ENCODE measurements at regions not wholly inside any gene's neighbourhood (a gene's known extent, or its start where the extent isn't known, plus 50 kb on each side); places are given as distances from the start of the nearest gene placed in this dataset.
A peak's percentile ranks its signal among the peaks of the same experiment; 100 is the strongest.

DNA sequence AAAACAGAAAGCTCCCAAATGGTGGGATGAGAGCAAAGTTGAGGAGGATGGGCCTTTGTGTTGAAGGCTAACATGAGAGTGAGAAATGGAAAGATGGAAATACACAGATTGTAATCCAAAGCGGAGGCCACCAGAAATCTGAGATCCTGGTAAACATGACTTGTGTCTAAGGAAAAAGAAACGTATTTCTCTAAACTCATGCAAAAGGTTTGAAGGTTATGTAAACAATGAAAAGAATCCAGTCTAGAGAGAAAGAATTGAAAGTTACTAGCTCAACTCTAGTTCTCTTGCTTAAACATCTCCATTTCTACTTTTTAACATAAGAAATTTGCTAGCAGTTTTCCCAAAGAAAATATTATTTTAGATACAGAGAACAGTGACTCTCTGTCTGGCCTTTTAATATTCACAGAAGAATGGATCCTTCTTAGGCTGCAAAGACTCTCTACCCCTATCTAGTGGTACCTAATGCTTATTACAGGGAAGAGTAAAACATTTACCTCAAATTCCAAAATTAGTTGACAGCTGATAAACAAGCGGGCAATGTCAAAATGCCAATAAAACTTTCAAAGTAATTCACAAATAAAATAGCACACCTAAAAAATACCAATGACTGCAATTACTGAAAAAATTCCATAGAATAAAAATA, 75.8 kb upstream of the SOX5 start:
- Histone ChIP-seq H3K79me2 (ENCODE audit: control insufficient read depth, insufficient read depth, low read length) (no peaks in the 10 kb centered on the region), H3K4me3 (ENCODE audit: control insufficient read depth in 2 of 3, extremely low read depth in 1 of 3, insufficient read depth in 2 of 3, low read depth in 1 of 3, low read length in 3 of 3) (no peak overlapping the region), H3K36me3 (ENCODE audit: control insufficient read depth in 2 of 2, extremely low read depth in 1 of 2, insufficient read depth in 2 of 2, low read length in 2 of 2) (no peaks in the 10 kb centered on the region), H4K20me1 (ENCODE audit: control insufficient read depth, extremely low read depth, insufficient read depth, low read length) (no peaks in the 10 kb centered on the region), H3K27me3 (ENCODE audit: control insufficient read depth, extremely low read depth, insufficient read depth, low read length) (no peaks in the 10 kb centered on the region), H3K4me2 (ENCODE audit: control insufficient read depth, extremely low read depth, insufficient read depth, low read depth, low read length) (no peak overlapping the region), H3K9me1 (ENCODE audit: control insufficient read depth, extremely low read depth, insufficient read depth, low read length) (no peaks in the 10 kb centered on the region), H3K9me3 (ENCODE audit: control insufficient read depth, low read depth, low read length) (no peaks in the 10 kb centered on the region), H3K27ac (ENCODE audit: control insufficient read depth, insufficient read depth, low read length) (no peak overlapping the region), H3K9ac (ENCODE audit: control insufficient read depth, extremely low read depth, insufficient read depth, low read length) (no peak overlapping the region), H3K4me1 (ENCODE audit: control insufficient read depth, extremely low read depth, insufficient read depth, low read length) (no peaks in the 10 kb centered on the region), H2AFZ (ENCODE audit: control insufficient read depth, low read length) (no peak overlapping the region)
- TF ChIP-seq EZH2 (IDR thresholded peaks at IDR 0.05; ENCODE audit: low read length), result no peak
- TF ChIP-seq, protein P1, sequence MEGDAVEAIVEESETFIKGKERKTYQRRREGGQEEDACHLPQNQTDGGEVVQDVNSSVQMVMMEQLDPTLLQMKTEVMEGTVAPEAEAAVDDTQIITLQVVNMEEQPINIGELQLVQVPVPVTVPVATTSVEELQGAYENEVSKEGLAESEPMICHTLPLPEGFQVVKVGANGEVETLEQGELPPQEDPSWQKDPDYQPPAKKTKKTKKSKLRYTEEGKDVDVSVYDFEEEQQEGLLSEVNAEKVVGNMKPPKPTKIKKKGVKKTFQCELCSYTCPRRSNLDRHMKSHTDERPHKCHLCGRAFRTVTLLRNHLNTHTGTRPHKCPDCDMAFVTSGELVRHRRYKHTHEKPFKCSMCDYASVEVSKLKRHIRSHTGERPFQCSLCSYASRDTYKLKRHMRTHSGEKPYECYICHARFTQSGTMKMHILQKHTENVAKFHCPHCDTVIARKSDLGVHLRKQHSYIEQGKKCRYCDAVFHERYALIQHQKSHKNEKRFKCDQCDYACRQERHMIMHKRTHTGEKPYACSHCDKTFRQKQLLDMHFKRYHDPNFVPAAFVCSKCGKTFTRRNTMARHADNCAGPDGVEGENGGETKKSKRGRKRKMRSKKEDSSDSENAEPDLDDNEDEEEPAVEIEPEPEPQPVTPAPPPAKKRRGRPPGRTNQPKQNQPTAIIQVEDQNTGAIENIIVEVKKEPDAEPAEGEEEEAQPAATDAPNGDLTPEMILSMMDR (optimal IDR thresholded peaks at IDR 0.05 in 1 of 3, IDR thresholded peaks at IDR 0.05 in 1 of 3, conservative IDR thresholded peaks at IDR 0.05 in 1 of 3; ENCODE audit: extremely low read depth in 1 of 3, insufficient read depth in 2 of 3, low read length in 3 of 3), result peak in 2 of 3 experiments; percentile 46 to 55
- DNase-seq (ENCODE audit: low read depth, low spot score) (no peak), FAIRE-seq (no peak)
- dilution Hi-C loops (cut with MboI; ENCODE audit: extremely low pct_ligation_motif_present, low sequenced_read_pairs), result no loop called here

DNA sequence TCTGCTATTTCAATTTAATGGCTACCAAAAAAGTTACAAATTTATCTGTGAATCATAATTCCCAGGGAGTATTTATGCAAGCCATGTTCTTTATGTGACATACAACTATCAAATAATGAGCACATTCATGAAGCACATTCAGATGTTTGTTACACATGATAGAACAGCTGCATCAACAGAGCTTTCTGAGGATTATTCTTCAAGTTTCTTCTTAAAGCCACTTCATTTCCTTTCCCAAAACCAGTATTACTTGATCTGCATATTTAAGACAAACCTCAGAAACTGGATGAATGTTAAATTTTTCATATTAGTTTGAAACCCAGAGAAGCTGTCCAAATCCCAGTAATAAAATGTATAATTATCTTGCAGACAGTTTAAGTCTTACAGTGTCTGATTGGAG, 73.6 kb upstream of the SOX5 start:
- Histone ChIP-seq H3K27ac (ENCODE audit: control insufficient read depth, insufficient read depth, low read length) (no peak overlapping the region), H3K4me3 (ENCODE audit: control insufficient read depth in 2 of 3, extremely low read depth in 1 of 3, insufficient read depth in 2 of 3, low read depth in 1 of 3, low read length in 3 of 3) (no peak overlapping the region), H3K9me1 (ENCODE audit: control insufficient read depth, extremely low read depth, insufficient read depth, low read length) (no peaks in the 10 kb centered on the region), H3K36me3 (ENCODE audit: control insufficient read depth in 2 of 2, extremely low read depth in 1 of 2, insufficient read depth in 2 of 2, low read length in 2 of 2) (no peaks in the 10 kb centered on the region), H3K4me1 (ENCODE audit: control insufficient read depth, extremely low read depth, insufficient read depth, low read length) (no peaks in the 10 kb centered on the region), H2AFZ (ENCODE audit: control insufficient read depth, low read length) (no peak overlapping the region), H3K9me3 (ENCODE audit: control insufficient read depth, low read depth, low read length) (no peaks in the 10 kb centered on the region), H3K4me2 (ENCODE audit: control insufficient read depth, extremely low read depth, insufficient read depth, low read depth, low read length) (no peak overlapping the region), H3K9ac (ENCODE audit: control insufficient read depth, extremely low read depth, insufficient read depth, low read length) (no peak overlapping the region), H3K27me3 (ENCODE audit: control insufficient read depth, extremely low read depth, insufficient read depth, low read length) (no peaks in the 10 kb centered on the region), H3K79me2 (ENCODE audit: control insufficient read depth, insufficient read depth, low read length) (no peaks in the 10 kb centered on the region), H4K20me1 (ENCODE audit: control insufficient read depth, extremely low read depth, insufficient read depth, low read length) (no peaks in the 10 kb centered on the region)
- dilution Hi-C loops (cut with MboI; ENCODE audit: extremely low pct_ligation_motif_present, low sequenced_read_pairs), result no loop called here
- no peak for DNase-seq (ENCODE audit: low read depth, low spot score)
- no peak for TF ChIP-seq EZH2 (IDR thresholded peaks at IDR 0.05; ENCODE audit: low read length)
- TF ChIP-seq, protein P1 (optimal IDR thresholded peaks at IDR 0.05 in 1 of 3, IDR thresholded peaks at IDR 0.05 in 1 of 3, conservative IDR thresholded peaks at IDR 0.05 in 1 of 3; ENCODE audit: extremely low read depth in 1 of 3, insufficient read depth in 2 of 3, low read length in 3 of 3), result no peak
- FAIRE-seq, result no peak

Measured in keratinocyte (primary cell).